HepG2 (cell line): ENCODE measurements at regions not wholly inside any gene's neighbourhood (a gene's known extent, or its start where the extent isn't known, plus 50 kb on each side); places are given as distances from the start of the nearest gene placed in this dataset.

Source experiments
- ATAC-seq: fragments of 200-7000 bp; cut with Tn5 transposase; 3 replicates; pipeline ENCODE4 v1.9.1; 2020; ENCODE audit warnings: mild to moderate bottlenecking, moderate library complexity
- BruUV-seq: library from RNA; stranded (reverse); fragments of 400-500 nt; replicated peaks from 2 replicates; lab custom pipeline; 2021; lab: Mats Ljungman, UMichigan
- CTCF ChIA-PET: fragments of 300-600 bp; formaldehyde crosslinking; extraction: SDS; loops from one replicate; lab custom pipeline; 2021; ENCODE audit warnings: low total read pairs, inconsistent platforms, low intra/inter-chr PET ratio; lab: Yijun Ruan, JAX
- POLR2A ChIA-PET: fragments of 350-600 bp; sonication (Branson Sonifier 250); formaldehyde crosslinking; loops from one replicate; lab custom pipeline; 2020; ENCODE audit warnings: antibody characterized with exemption, inconsistent platforms; lab: Yijun Ruan, JAX
- DNase-seq: peaks from one replicate; pipeline ENCODE4 v3.0.0-alpha.2; 2015; ENCODE audit warnings: low spot score
- FAIRE-seq: peaks from 3 replicates; lab custom pipeline; 2011; peaks lifted over from hg19 to GRCh38; lab: Jason Lieb, UNC
- H2AFZ ChIP-seq: one replicate; pipeline ENCODE4 v1.6.1; 2011; ENCODE audit warnings: low read length, inconsistent platforms
- H3K27ac ChIP-seq: fragments of 300-600 bp; 3 replicates; pipeline ENCODE4 v1.8.0; 2011; ENCODE audit warnings: mixed run types, mild to moderate bottlenecking, mixed read lengths, low read length, inconsistent platforms; ENCODE audit not compliant: insufficient read depth; ENCODE audit errors: extremely low read length
- H3K27me3 ChIP-seq, 2 experiments: fragments of 200-600 bp in 1 of 2; 2 replicates in 1 of 2; 3 replicates in 1 of 2; pipeline versions ENCODE4 v1.6.0 to v1.8.0; 2011; ENCODE audit warnings: low read length in 2 of 2, mild to moderate bottlenecking in 2 of 2, moderate library complexity in 2 of 2, inconsistent platforms in 1 of 2; ENCODE audit not compliant: insufficient read depth in 2 of 2, control insufficient read depth in 1 of 2
- H3K36me3 ChIP-seq, 2 experiments: fragments of 200-600 bp in 1 of 2; replicated peaks in 1 of 2; 2 replicates in 1 of 2; 3 replicates in 1 of 2; pipeline versions ENCODE4 v1.5.1 to v1.8.0; 2011; ENCODE audit warnings: low read length in 2 of 2, inconsistent platforms in 1 of 2; ENCODE audit not compliant: insufficient read depth in 2 of 2, control insufficient read depth in 1 of 2
- H3K4me1 ChIP-seq: 2 replicates; pipeline ENCODE4 v1.5.1; 2012; ENCODE audit warnings: low read length, inconsistent platforms; ENCODE audit not compliant: insufficient read depth
- H3K4me2 ChIP-seq: 2 replicates; pipeline ENCODE4 v1.6.0; 2011; ENCODE audit warnings: low read depth, low read length, inconsistent platforms
- H3K4me3 ChIP-seq, 3 experiments: fragments of 200-600 bp in 1 of 3; sonication (generic), shearing (Covaris generic) in 1 of 3; replicated peaks in 1 of 3; 2 replicates each; pipeline ENCODE4 v1.5.1; 2011 to 2016; ENCODE audit warnings: low read length in 3 of 3, inconsistent platforms in 2 of 3, low read depth in 2 of 3, mild to moderate bottlenecking in 2 of 3, control low read depth in 1 of 3, mixed read lengths in 1 of 3; ENCODE audit not compliant: insufficient read depth in 1 of 3
- H3K79me2 ChIP-seq: one replicate; pipeline ENCODE4 v1.6.1; 2011; ENCODE audit warnings: low read length, inconsistent platforms; ENCODE audit not compliant: insufficient read depth
- H3K9ac ChIP-seq: 2 replicates; pipeline ENCODE4 v1.6.0; 2011; ENCODE audit warnings: mild to moderate bottlenecking, low read depth, low read length, inconsistent platforms; ENCODE audit not compliant: insufficient read depth
- H3K9me3 ChIP-seq: 2 replicates; pipeline ENCODE4 v1.5.1; 2012; ENCODE audit warnings: mild to moderate bottlenecking, low read length
- H4K20me1 ChIP-seq: 2 replicates; pipeline ENCODE4 v1.6.0; 2011; ENCODE audit warnings: inconsistent platforms, mild to moderate bottlenecking, low read length, moderate library complexity; ENCODE audit not compliant: insufficient read depth
- FOXK2 ChIP-seq: fragments of 450-650 bp; IDR thresholded peaks from 2 replicates; pipeline ENCODE4 v1.6.1; 2016
- GLI4 ChIP-seq: sonication (generic); formaldehyde crosslinking; IDR thresholded peaks from 2 replicates; pipeline ENCODE4 v1.5.1; 2020; ENCODE audit warnings: missing genetic modification reagents, mild to moderate bottlenecking, moderate library complexity, borderline replicate concordance
- KDM2A ChIP-seq: sonication (generic); formaldehyde crosslinking; IDR thresholded peaks from 2 replicates; pipeline ENCODE4 v1.4.0; 2020; ENCODE audit warnings: low read depth, missing genetic modification reagents, borderline replicate concordance
- KDM4B ChIP-seq: sonication (generic); formaldehyde crosslinking; IDR thresholded peaks from 2 replicates; pipeline ENCODE4 v1.4.0; 2020; ENCODE audit warnings: missing genetic modification reagents
- KMT2B ChIP-seq: IDR thresholded peaks from 2 replicates; pipeline ENCODE4 v1.6.1; 2016; ENCODE audit warnings: missing genetic modification reagents, missing compliant biosample characterization
- ZFX ChIP-seq: sonication (generic); formaldehyde crosslinking; IDR thresholded peaks from 2 replicates; pipeline ENCODE4 v1.4.0; 2020; ENCODE audit warnings: mild to moderate bottlenecking, low read depth, missing genetic modification reagents, moderate library complexity
- ZKSCAN5 ChIP-seq: sonication (generic); formaldehyde crosslinking; IDR thresholded peaks from 2 replicates; pipeline ENCODE4 v1.5.1; 2020; ENCODE audit warnings: mild to moderate bottlenecking, missing genetic modification reagents
- WGBS: methylation state at CpG from one replicate; pipeline ENCODE4 v1.1.6; 2017; ENCODE audit warnings: low lambda C conversion rate; 5-methylcytosine and 5-hydroxymethylcytosine counted together
- in situ Hi-C: cut with HindIII; loops from 2 replicates; pipeline ENCODE4 v1.10.0; 2017; ENCODE audit warnings: low pct_unique_long_range_greater_than_20kb; ENCODE audit not compliant: extremely low pct_ligation_motif_present
- intact Hi-C: fragments of 100-400 bp; cut with micrococcal nuclease; formaldehyde crosslinking; loops from one replicate; pipeline ENCODE4 v1.10.0; 2022; ENCODE audit not compliant: unreplicated experiment
- TF ChIP-seq, protein P1 (sequence below): sonication (generic); formaldehyde crosslinking; IDR thresholded peaks from 2 replicates; pipeline ENCODE4 v1.5.0; 2020; ENCODE audit warnings: missing genetic modification reagents, mild to moderate bottlenecking, borderline replicate concordance

DNA sequence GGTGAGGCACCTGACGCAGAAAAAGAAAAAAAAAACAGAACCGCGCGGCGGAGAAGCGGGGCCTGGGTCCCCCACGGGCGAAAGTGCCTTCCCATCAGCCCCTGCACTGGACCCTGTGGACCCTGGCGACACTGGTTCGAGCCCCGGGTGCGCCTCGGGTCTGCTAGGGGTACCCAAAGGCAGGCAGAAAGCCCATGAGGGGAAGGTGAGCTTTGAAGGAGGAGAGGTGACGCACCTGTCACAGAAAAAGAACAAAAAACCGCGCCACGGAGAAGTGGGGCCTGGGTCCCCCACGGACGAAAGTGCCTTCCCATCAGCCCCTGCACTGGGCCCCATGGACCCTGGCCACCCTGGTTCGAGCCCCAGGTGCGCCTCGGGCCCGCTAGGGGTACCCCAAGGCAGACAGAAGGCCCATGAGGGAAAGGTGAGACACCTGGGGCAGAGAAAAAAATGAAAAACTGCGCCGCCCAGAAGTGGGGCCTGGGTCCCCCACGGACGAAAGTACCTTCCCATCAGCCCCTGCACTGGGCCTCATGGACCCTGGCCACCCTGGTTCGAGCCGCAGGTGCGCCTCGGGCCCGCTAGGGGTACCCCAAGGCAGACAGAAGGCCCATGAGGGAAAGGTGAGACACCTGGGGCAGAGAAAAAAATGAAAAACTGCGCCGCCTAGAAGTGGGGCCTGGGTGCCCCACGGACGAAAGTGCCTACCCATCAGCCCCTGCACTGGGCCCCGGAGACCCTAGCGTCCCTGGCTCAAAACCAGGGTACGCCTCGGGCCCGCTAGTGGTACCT lies 227.4 kb downstream of the CCDC74A start:
- intact Hi-C loops: no loop called here
- FAIRE-seq (no peak), DNase-seq (no peak), ATAC-seq (peak; percentile 29; the same call in 1 of the 3 replicates)
- H3K9me3 ChIP-seq: no peaks in the 10 kb centered on the region
- ChIA-PET CTCF (no interaction called here), POLR2A (no interaction called here)
- no peak overlapping the region for H3K9ac ChIP-seq
- no peaks in the 10 kb centered on the region for H3K4me1 ChIP-seq
- no TSS peak for BruUV-seq
- TF ChIP-seq KDM4B (no peak), GLI4 (CRISPR knock-in tag) (no peak), KMT2B (CRISPR knock-in tag) (no peak), ZFX (CRISPR knock-in tag) (no peak), KDM2A (CRISPR knock-in tag) (no peak), FOXK2 (no peak), ZKSCAN5 (CRISPR knock-in tag) (no peak)
- TF ChIP-seq, protein P1, sequence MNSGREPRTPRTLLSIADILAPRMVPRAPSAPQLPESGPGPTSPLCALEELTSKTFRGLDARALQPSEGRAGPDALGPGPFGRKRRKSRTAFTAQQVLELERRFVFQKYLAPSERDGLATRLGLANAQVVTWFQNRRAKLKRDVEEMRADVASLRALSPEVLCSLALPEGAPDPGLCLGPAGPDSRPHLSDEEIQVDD: no peak
- H3K4me2 ChIP-seq: no peak overlapping the region; the same call in 1 of the 2 replicates
- no peaks in the 10 kb centered on the region for H3K27me3 ChIP-seq
- no peaks in the 10 kb centered on the region for H3K36me3 ChIP-seq
- H2AFZ ChIP-seq: no peak overlapping the region
- no peaks in the 10 kb centered on the region for H4K20me1 ChIP-seq
- no peak overlapping the region for H3K27ac ChIP-seq
- H3K79me2 ChIP-seq: no peaks in the 10 kb centered on the region
- in situ Hi-C loops: no loop called here
- 64% methylated on average over 41 of the region's 41 CpGs for WGBS
- H3K4me3 ChIP-seq: no peak overlapping the region
